Erythroblast (primary cell): ENCODE measurements at regions not wholly inside any gene's neighbourhood (a gene's known extent, or its start where the extent isn't known, plus 50 kb on each side); places are given as distances from the start of the nearest gene placed in this dataset.

Experiments used
- GATA1 ChIP-seq: IDR thresholded peaks from 2 replicates; pipeline ENCODE4 v1.6.1; 2011; ENCODE audit warnings: low read depth, mild to moderate bottlenecking, control low read depth, low read length, moderate library complexity
- POLR2A ChIP-seq: IDR thresholded peaks from 2 replicates; pipeline ENCODE4 v1.6.1; 2011; ENCODE audit warnings: mild to moderate bottlenecking, low read length

- TF ChIP-seq POLR2A, result no peak
- TF ChIP-seq GATA1, result no peak
Observed at GRCh38 chr9:97237311-97237786, 70.1 kb upstream of the CCDC180 start.
